ENCODE measurements at regions not wholly inside any gene's neighbourhood (a gene's known extent, or its start where the extent isn't known, plus 50 kb on each side); places are given as distances from the start of the nearest gene placed in this dataset.

GRCh38 chr11:134923441-134923840 lies 511.4 kb upstream of the B3GAT1 start:
- intact Hi-C loops (cut with micrococcal nuclease; ENCODE audit: unreplicated experiment), result no loop called here
- no peaks in the 10 kb centered on the region for H3K36me3 ChIP-seq (replicated peaks in 1 of 2; ENCODE audit: control insufficient read depth in 1 of 2, insufficient read depth in 2 of 2, low read length in 2 of 2)
- WGBS (ENCODE audit: low lambda C conversion rate), result 30% methylated on average over 7 of the region's 7 CpGs
- no peak for TF ChIP-seq GPN1 (CRISPR knock-in tag; IDR thresholded peaks at IDR 0.05; ENCODE audit: borderline replicate concordance)
- no peak for TF ChIP-seq AGO2 (optimal IDR thresholded peaks at IDR 0.05; ENCODE audit: low read depth, low read length)
- no peak for TF ChIP-seq ZFAT (CRISPR knock-in tag; conservative IDR thresholded peaks at IDR 0.05)
- TF ChIP-seq RBM22 (optimal IDR thresholded peaks at IDR 0.05; ENCODE audit: low read length), result no peak
- no peak for TF ChIP-seq STAT6 (CRISPR knock-in tag; IDR thresholded peaks at IDR 0.05; ENCODE audit: borderline replicate concordance)
- TF ChIP-seq EZH2 (conservative IDR thresholded peaks at IDR 0.05; ENCODE audit: low read depth, low read length), result no peak
- H3K9me3 ChIP-seq (ENCODE audit: low read length), result no peaks in the 10 kb centered on the region
- no peak overlapping the region for H3K9ac ChIP-seq (ENCODE audit: insufficient read depth, low read depth, low read length)
- H3K27me3 ChIP-seq (ENCODE audit: control insufficient read depth in 1 of 2, insufficient read depth in 2 of 2, low read length in 2 of 2), result peaks cover 0 to 3% of the 10 kb centered on the region in 2 experiments; a peak in 1 of 5 replicates
- ATAC-seq (no peak), FAIRE-seq (no peak), DNase-seq (ENCODE audit: low spot score) (no peak)
- H2AFZ ChIP-seq (ENCODE audit: low read length), result no peak overlapping the region
- H3K27ac ChIP-seq (ENCODE audit: extremely low read length, insufficient read depth, low read length), result no peak overlapping the region
- in situ Hi-C loops (cut with HindIII; ENCODE audit: extremely low pct_ligation_motif_present, low pct_unique_long_range_greater_than_20kb), result no loop called here
- no peak overlapping the region for H3K4me3 ChIP-seq (replicated peaks in 1 of 3; ENCODE audit: insufficient read depth in 1 of 3, low read depth in 2 of 3, low read length in 3 of 3)
- no peaks in the 10 kb centered on the region for H4K20me1 ChIP-seq (ENCODE audit: insufficient read depth, low read length)
- no TSS peak for BruUV-seq (replicated peaks)
- H3K4me1 ChIP-seq (ENCODE audit: insufficient read depth, low read length), result no peaks in the 10 kb centered on the region
- ChIA-PET CTCF (ENCODE audit: low intra/inter-chr PET ratio, low total read pairs) (no interaction called here), POLR2A (no interaction called here)
- no peaks in the 10 kb centered on the region for H3K79me2 ChIP-seq (ENCODE audit: insufficient read depth, low read length)
- H3K4me2 ChIP-seq (ENCODE audit: low read depth, low read length), result no peak overlapping the region

- intact Hi-C loops (cut with micrococcal nuclease; ENCODE audit: unreplicated experiment) (no loop called here), in situ Hi-C loops (cut with HindIII; ENCODE audit: extremely low pct_ligation_motif_present, low pct_unique_long_range_greater_than_20kb) (no loop called here)
- CTCF ChIA-PET (ENCODE audit: low intra/inter-chr PET ratio, low total read pairs), result no interaction called here
- no peaks in the 10 kb centered on the region for H3K79me2 ChIP-seq (ENCODE audit: insufficient read depth, low read length)
- no peaks in the 10 kb centered on the region for H3K36me3 ChIP-seq (replicated peaks in 1 of 2; ENCODE audit: control insufficient read depth in 1 of 2, insufficient read depth in 2 of 2, low read length in 2 of 2)
- H3K4me1 ChIP-seq (ENCODE audit: insufficient read depth, low read length), result no peaks in the 10 kb centered on the region
- H2AFZ ChIP-seq (ENCODE audit: low read length), result no peak overlapping the region
- H3K9ac ChIP-seq (ENCODE audit: insufficient read depth, low read depth, low read length), result no peak overlapping the region
- no peaks in the 10 kb centered on the region for H3K9me3 ChIP-seq (ENCODE audit: low read length)
- H4K20me1 ChIP-seq (ENCODE audit: insufficient read depth, low read length), result no peaks in the 10 kb centered on the region
- no peak overlapping the region for H3K4me2 ChIP-seq (ENCODE audit: low read depth, low read length)
- no TSS peak for BruUV-seq (replicated peaks)
- WGBS (ENCODE audit: low lambda C conversion rate), result 9% methylated on average over 3 of the region's 3 CpGs
- DNase-seq (ENCODE audit: low spot score) (no peak), FAIRE-seq (no peak), ATAC-seq (no peak)
- POLR2A ChIA-PET, result no interaction called here
- H3K27me3 ChIP-seq (ENCODE audit: control insufficient read depth in 1 of 2, insufficient read depth in 2 of 2, low read length in 2 of 2), result peaks cover 1 to 3% of the 10 kb centered on the region in 2 experiments; a peak in 2 of 5 replicates
- H3K4me3 ChIP-seq (replicated peaks in 1 of 3; ENCODE audit: insufficient read depth in 1 of 3, low read depth in 2 of 3, low read length in 3 of 3), result no peak overlapping the region
- no peak overlapping the region for H3K27ac ChIP-seq (ENCODE audit: extremely low read length, insufficient read depth, low read length)
- TF ChIP-seq SKI (IDR thresholded peaks at IDR 0.05; ENCODE audit: partially characterized antibody) (no peak), PRDM10 (CRISPR knock-in tag; IDR thresholded peaks at IDR 0.05; ENCODE audit: low read depth) (no peak), ZNF282 (IDR thresholded peaks at IDR 0.05; ENCODE audit: partially characterized antibody) (no peak), SUZ12 (IDR thresholded peaks at IDR 0.05; ENCODE audit: low read depth, low read length) (no peak), TOPORS (CRISPR knock-in tag; IDR thresholded peaks at IDR 0.05) (no peak), NR2F6 (IDR thresholded peaks at IDR 0.05) (no peak), NR2F6 (CRISPR knock-in tag; IDR thresholded peaks at IDR 0.05) (no peak), NRL (CRISPR knock-in tag; IDR thresholded peaks at IDR 0.05; ENCODE audit: borderline replicate concordance) (no peak), SMYD3 (CRISPR knock-in tag; IDR thresholded peaks at IDR 0.05) (no peak)
Measured at GRCh38 chr11:134921938-134922337, 509.9 kb upstream of the B3GAT1 start.
